Myocyte (in vitro differentiated cells): ENCODE measurements at regions not wholly inside any gene's neighbourhood (a gene's known extent, or its start where the extent isn't known, plus 50 kb on each side); places are given as distances from the start of the nearest gene placed in this dataset.
A peak's percentile ranks its signal among the peaks of the same experiment; 100 is the strongest.

Source experiments
- DNase-seq: peaks from one replicate; pipeline ENCODE4 v3.0.0-alpha.2; 2012; ENCODE audit warnings: low read depth

DNA sequence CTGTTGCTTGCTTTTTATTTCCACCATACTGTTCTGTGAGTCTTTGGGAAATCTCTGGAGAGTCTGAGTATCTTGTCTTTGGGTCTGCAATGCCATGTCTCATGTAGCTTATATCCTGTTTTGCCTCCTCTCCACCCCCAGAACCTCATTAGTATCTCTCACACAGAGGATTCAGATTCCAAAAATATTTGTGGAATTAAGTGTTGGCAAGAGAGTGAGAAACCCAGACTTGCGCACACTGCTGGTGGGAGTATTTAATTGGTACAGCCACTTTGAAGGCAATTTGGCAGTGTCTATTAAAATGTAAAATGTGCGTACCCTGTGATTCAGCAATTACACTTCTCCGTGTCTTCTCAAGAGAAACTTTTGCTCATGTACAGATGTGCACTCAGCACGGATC is 68.6 kb downstream of the ZNF621 start:
- peak; percentile 56 for DNase-seq

DNA sequence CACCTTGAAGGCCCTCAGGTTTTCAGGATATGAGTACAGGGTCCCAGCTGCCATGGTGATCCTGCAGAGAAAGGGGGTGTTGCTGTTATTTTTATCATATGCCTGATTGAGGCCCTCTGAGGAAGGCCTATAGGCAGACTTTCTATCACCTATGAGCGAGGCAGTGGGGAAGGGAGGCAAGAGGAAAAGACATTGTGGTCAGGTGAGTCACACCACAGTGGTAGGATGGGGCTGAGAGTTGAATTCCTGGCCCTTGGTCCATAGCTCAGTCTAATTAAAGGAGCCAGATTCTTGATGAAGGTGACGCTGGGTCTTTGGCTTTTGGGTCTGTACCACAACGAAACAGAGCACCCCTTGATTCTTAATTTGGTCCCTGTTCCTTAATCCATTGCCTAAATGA is 72.7 kb downstream of the ZNF621 start:
- peak; percentile 47 for DNase-seq

DNA sequence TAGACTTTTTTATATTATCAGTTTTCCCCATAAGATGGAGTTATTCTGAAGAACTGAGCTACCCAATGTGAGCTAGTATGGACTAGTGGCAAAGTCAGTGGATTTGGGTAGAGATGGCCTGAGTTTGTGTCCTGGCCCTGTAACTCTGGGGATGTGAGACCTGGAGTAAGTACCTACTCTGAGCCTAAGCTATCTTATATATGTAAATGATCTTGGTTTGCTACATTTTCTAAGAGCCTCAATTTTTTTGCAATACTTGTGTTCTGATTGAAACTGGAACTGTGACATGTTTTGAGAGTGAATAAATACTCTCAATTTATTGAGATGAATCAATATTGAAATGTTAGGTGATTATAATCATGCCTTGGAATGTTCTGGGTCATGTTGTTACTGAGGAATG is 73.6 kb downstream of the ZNF621 start:
- DNase-seq, result no peak

DNA sequence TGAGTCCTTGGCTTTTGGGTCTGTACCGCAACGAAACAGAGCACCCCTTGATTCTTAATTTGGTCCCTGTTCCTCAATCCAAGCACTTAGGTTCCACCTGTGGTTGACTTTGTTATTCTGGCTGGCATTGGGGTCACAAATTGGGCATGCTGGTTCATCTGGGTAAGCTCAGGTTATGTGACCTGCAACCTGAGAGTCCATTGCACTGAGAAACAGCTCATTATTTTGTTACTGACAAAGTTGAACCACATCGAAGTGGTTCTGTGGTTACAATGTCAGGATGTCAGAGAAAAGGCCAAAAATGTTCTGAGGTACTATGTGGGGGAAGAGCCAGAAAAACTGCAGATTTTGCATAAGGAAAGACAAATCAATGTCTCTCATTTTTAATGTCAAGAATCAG is 74.2 kb downstream of the ZNF621 start:
- DNase-seq, result no peak

DNA sequence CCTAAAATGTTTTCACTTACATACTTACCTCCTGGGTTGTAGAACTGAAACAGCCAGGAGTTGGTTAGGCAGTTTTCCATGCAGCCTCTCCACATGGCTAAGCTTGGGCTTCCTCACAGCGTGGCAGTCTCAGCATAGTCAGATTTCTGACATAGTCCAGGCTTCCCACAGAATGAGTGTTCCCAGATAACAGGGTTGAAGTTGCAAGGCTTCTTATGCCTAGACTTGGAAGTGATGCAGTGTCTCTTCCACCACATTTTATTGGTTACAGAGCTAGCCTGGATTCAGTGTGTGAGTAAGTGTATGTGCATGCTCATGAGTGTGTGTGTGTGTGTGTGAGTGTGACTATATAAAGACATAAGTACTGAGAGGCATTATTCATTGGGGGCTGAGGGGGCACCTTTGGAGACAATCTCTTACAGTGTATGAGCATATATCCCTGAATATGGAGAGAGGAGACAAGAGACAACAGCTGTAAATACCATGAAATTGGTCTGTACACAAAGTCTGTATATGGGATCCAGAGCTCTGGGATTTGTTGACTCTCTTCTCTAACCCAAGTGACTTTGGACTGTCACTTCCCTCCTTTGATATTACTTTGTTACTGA is 78.1 kb downstream of the ZNF621 start:
- DNase-seq, result no peak

DNA sequence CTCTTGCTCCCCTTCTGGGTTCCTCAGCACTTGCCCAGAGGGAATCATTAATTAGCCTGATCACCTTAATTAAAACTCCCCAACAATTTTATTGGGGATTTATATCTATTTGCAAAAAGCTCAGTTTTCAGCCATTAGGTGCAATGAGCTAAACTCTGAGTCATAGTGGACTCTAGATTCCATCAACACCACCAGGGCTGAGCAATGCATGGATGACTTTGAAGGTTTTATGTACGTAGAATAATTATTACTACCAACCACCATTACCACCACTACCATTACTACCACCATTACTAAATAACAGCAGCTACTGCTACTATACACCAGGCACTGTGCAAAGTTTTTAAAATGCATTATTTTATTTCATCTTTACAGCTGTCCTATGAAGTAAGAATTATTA is 81.2 kb downstream of the ZNF621 start:
- no peak for DNase-seq

DNA sequence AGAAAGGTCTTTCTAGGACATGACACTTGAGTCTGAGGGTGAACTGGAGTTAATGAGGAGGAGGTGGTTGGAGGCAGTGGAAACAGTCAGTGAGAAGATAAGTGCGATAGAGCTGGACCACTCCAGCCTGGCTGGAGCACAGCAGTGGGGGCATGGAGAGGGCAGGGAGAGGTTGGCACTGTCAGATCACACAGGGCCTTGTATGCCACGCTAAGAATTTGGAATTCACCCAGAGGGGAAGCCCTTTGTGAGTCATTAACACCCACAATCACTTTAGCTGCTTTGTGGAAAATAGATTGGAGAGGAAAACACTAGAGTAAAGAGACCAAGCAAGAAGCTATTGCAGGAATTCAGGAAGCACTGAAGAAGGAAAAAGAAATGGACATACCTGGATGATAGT is 83.3 kb downstream of the ZNF621 start:
- peak; percentile 64 for DNase-seq

DNA sequence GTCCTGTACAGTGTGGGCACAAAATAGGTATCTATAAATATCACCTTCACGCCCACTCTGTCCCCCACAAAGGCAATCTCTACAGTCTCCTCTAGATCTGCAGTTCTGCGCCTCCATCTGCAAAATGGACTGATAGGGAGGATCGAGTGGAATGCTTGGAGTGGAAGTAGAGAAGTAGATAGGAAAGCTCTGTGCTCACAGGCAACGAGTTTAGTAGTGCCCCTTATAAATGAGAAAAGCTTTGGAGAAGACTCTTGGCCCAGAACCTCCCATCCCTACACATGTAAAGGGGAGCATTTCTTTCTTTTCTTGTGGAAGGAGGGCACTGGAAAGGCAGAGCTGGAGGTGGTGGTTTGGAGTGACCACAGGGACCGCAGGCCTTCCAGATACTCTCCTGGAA is 88.5 kb downstream of the ZNF621 start:
- DNase-seq, result no peak

DNA sequence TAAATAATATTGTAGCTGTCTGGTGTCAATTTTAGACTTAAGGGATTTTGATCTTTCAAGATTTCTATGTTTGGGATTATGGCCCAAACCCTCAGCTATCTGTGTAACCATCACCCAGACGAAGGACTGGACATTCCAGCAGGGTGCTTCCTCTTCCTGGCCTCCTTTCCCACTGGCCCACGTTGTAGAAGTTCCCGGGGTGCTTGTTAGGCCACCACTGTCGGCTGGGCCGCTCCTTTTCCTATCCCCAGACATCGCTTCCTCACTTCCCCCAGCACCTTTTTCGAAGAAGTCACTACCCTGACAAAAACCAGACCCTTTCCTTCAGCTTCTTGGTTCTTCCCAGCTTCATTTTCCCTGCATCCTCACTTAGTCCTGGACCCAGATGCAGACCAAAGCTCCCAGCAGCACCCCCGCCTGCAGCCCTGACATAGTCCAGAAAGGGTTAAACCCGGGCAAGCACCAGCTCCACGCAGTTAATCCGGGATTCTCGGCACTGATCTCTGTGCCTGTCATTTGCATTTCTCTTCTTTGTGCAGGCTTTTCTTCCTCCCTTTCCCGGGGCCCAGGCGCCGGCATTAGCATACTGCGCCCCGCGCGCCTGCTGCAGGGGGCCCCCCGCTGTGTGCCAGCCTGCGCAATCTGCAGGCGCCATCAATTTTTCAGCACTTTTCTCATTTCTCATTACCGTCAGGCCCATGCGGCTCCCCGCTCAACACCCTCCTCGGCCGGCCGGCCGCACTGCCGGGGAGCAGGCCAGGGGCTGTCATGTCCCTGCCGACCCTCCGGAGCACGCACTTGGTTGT is 90.6 kb downstream of the ZNF621 start:
- DNase-seq, result no peak

DNA sequence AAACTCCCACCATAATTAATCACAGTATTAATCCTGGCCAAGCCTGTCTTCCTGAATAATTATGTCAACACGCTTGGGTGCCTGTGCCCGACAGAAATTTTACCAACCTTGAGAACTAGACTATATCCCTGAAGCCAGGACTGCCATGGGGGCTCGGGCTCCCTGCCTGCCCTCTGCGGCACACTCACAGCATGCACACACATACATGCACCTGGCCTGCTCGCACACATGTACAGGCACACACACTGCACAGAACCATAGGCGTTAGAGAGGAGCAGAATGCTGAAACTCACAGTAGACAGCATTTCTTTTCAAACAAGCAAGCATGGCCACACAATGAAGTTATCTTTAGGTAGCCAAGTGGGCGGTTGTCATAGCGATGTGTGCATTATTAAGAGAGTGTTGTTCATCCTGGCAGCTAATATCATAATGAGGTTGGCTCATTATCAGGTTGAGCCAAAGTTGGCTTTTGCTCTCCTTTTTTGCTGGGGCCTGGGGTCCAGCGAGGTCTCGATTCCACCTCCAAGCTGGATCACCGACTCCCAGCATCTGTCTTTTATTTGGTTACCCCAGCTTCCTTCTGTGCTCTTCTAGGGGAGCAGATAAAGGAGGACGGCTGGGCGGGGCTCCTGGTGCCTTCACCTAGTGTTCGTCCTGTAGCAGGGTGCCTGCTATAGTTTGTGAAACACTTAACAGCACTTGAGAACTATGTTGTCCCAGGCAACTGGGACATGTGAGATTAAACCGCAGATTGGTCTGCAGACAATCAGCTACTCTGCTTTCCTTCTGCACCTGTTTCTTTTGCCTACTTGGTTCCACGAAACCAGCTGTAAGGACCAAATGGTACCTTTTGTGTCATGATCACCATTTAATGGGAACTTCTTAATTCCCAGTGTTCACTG is 91.4 kb downstream of the ZNF621 start:
- DNase-seq, result no peak

DNA sequence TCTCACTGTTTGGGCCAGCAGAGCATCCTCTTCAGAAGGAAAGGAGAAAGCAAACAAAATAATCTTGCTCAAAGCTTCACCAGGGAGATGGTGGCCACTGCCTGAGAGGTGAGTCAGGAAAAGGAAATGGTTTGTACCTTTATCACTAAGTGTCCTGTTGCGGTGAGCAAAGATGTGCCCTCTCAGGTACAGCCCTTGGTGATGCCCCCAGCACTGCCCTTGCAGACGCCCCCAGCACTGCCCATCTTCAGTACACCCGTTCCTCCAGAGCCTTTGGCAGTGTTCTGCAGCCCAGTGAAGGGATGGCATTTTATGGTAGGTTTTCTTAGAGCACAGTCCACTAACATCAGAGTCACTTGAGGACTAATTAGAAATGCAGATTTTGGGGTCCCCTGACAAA is 92.3 kb downstream of the ZNF621 start:
- no peak for DNase-seq

DNA sequence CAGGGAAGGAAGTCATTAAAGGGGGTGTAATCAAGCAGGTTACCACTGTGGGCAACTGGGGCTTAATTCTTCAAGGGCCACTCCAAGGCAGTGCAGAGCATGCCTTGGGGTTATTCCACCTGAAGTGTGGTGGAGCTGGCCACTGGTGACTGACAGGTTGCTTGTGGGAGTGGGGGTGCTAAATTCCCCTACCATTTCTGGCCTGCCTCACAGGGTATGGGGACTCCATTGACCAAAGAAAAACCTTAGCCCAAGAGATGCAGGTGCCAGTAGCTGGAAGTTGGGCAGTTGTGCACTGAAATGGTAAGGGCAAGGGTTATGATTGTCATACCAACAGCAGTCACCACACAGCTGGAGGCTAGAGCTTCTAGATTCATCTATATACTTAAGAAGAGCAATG is 93.4 kb downstream of the ZNF621 start:
- no peak for DNase-seq

DNA sequence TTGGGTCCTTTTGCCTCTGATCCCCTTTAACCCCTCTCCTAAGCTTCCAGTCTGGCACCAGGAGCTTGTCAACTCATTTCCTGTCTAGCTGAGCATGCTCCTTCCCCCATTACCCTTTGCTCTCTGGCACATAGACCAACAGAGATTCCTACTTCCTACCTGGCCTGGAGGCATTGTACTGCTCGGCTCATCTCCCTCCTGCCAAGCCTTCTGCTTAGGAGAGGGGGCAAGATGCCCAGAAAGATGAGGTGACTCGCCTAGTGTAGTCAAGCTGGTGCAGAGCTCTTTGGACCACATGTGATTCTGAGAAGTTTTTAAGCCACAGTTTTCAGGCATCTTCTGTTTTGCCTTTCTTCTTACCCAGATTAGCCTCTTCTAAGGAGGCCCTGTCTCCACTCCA is 95.4 kb downstream of the ZNF621 start:
- no peak for DNase-seq

DNA sequence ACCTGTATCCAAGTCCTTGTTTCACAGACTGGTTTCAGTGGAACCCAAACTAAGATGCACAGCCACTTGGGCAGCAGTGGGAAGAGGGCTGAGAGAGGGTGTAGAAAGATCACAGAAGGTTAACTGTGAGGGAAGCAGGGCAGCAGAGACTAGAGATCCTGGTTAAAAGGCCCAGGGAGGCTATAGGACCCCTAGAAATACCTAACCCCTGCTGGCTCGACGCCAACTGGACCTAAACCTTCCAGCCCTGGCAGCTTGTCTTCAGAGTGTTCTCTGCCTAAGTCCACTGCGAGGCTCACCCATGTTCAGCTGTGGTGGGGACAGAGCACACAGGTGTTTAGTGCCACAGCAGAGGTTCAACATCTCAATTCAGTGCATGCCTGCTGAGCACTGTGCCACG is 96.5 kb downstream of the ZNF621 start:
- DNase-seq, result no peak

DNA sequence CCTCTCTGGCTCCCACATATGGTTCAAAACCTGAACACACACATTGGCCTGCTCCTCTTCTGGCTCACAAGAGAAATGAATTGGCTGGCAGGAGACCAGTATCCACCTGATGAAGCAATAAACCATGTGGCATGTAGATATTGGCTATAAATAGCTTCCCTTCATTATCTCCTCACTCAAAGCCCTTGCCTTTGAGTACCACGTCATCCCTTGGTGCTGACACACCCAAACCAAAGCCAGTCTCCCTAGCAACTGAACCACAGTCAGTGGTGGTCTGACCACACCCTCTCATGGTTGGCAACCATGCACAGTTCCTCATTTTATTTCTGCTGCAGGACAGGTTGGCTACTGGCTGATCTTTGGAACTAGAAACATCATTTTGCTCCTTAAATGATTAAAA is 98.8 kb downstream of the ZNF621 start:
- peak; percentile 89 for DNase-seq

DNA sequence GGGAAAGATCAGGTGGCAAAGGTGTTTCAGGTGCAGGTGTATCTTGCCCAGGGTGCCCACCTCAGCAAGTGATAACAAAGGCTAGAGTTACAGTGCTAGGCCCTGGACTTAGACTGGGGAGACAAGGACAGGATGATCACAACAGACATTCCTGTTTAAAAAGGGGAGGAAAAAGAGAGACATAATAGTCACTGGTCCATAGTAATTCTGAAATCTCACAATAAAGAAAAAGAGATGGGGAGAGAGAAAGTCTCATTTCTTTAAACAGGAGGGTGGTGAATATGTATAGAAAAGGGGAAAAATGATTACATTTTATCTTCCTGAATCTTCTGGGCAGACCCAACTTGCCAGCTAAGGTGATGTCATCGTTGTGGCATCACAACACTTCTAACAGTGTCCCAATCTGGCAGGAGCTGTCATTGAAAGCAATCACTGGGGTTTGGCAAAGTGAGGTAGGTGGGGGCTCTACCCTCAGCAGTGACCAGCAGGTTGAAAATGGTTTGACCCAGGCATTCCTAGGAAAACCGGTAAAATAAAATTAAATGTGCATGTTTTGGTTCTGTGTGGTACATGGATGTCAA is 99.5 kb downstream of the ZNF621 start:
- DNase-seq, result no peak

DNA sequence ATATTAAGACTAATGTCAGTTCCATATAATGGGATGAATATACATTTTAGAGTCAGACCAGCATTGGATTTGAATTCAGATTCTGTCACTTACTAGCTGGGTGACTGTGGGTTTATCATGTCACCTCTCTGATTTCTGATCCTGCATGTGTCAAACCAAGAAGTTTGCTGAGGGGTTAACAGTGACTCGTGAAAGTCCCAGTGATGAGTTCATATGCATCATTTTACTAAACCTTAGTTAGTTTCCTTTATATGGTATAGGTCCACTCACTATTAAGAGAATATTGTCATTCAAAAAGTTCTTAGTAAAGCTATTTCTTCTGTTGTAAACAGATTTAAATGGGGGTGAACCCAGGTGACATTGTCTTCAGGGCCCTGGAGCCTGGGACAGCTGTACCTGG is 102.3 kb downstream of the ZNF621 start:
- no peak for DNase-seq

DNA sequence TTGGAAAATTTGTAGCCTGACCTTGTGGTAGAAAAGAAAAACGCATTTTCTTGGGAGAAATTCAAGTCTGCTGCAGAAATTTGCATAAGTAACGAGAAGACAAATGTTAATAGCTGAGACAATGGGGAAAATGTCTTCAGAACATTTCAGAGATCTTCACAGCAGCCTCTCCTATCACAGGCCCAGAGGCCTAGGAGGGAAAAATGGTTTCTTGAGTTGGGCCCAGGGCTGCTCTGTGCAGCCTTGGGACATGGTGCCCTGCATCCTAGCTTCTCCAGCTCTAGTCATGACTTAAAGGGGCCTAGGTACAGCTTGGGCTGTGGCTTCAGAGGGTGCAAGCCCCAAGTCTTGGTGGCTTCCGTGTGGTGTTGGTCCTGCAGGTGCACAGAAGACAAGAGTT is 104.2 kb downstream of the ZNF621 start:
- DNase-seq, result no peak

DNA sequence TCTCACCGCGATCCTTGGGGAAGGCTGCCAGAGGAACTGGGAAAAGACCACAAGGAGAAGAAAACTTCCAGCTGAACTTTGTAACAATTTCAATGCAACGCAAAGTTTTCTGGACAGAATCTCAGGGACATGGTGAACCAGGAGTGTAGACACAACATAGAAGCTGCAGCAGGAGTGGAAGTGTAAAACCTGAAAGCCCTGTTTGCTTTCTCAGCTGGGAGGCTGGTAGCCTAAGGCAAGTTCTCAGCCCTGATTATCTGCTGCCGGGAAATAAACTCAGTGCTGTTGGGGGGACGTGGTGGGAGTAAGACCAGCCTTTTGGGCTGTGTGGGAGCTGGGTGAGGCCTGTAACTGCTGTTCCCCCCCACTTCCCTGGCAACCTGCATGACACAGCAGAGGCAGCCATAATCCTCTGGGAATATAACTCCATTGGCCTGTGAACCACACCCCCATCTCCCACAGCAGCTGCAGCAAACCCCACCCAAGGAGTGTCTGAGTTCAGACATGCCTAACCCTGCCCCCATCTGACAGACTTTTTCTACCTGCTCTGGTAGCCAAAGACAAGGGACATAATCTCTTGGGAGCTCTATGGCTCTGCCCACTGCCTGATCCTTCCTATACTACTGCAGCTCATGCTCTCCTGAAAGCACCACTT is 106.7 kb downstream of the ZNF621 start:
- DNase-seq, result peak; percentile 71

DNA sequence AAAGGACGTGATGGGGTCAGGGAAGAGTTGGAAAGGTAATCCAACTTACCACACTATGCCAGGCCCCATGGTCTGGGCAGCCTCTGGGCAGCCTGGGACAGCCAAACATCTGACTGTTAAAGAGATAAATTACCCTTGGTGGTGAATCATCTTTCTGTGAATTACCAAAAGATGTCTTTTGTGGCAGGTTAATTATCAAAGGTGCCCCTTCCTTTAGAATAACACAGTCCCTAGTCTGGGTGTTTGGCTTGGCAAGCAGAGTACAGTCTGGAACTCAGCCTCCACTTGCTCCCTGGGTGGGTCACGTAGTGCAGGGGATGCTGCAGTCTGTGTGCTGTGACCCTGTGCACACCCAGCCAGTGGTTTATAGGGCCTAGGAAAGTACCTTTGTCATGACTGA is 113.1 kb downstream of the ZNF621 start:
- no peak for DNase-seq

DNA sequence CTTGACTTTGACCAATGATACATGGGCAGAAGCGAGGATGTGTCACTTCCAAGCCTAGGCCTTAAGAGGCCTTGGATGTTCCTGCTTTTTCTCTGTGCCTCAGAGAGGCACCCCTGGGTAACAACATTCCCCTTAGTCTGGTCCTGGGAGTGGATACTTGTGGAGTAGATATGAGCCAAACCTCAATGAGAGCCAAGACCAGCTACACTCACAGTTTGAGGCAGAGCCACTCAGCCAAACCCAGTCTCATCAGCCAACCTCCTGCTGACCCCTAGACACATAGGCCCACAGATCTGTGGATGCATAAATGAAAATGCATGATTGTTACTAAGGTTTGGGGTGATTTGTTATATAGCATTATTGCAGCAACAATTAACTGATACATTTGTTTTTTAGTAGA is 114.2 kb downstream of the ZNF621 start:
- no peak for DNase-seq
